GM12891 (cell line): ENCODE measurements at regions not wholly inside any gene's neighbourhood (a gene's known extent, or its start where the extent isn't known, plus 50 kb on each side); places are given as distances from the start of the nearest gene placed in this dataset.
"Not testable (repeated sequence)": the region's sequence is repeated elsewhere in the genome, so short reads cannot be mapped to it uniquely, and the experiment has no call there.

Experiments used
- PAX5 ChIP-seq: IDR thresholded peaks from 2 replicates; pipeline ENCODE4 v1.6.1; 2011; ENCODE audit warnings: low read length, moderate library complexity, mild to moderate bottlenecking; ENCODE audit not compliant: insufficient read depth, severe bottlenecking
- POLR2A ChIP-seq: IDR thresholded peaks from 2 replicates; pipeline ENCODE4 v1.6.1; 2011; ENCODE audit warnings: low read depth, low read length, control low read depth
- POLR2AphosphoS5 ChIP-seq: IDR thresholded peaks from 2 replicates; pipeline ENCODE4 v1.6.1; 2011; ENCODE audit warnings: low read depth, low read length, control low read depth
- POU2F2 ChIP-seq: IDR thresholded peaks from 2 replicates; pipeline ENCODE4 v1.6.1; 2011; ENCODE audit warnings: low read depth, mild to moderate bottlenecking, control low read depth, low read length, moderate library complexity
- SPI1 ChIP-seq: IDR thresholded peaks from 2 replicates; pipeline ENCODE4 v1.6.1; 2011; ENCODE audit warnings: low read depth, low read length, control low read depth
- TAF1 ChIP-seq: IDR thresholded peaks from 2 replicates; pipeline ENCODE4 v1.6.1; 2011; ENCODE audit warnings: low read depth, low read length, control low read depth

GRCh38 chr12:14032191-14032590 lies 50.8 kb upstream of the GRIN2B start:
- TF ChIP-seq SPI1, TAF1, POLR2A, POU2F2, POLR2AphosphoS5, PAX5: not testable (repeated sequence)
